ENCODE measurements at regions not wholly inside any gene's neighbourhood (a gene's known extent, or its start where the extent isn't known, plus 50 kb on each side); places are given as distances from the start of the nearest gene placed in this dataset.

- Histone ChIP-seq H4K20me1 (ENCODE audit: insufficient read depth, low read length) (no peaks in the 10 kb centered on the region), H3K9me3 (ENCODE audit: low read length) (peaks cover 92% of the 10 kb centered on the region), H3K4me2 (ENCODE audit: low read depth, low read length) (no peak overlapping the region), H3K4me3 (replicated peaks in 1 of 3; ENCODE audit: insufficient read depth in 1 of 3, low read depth in 2 of 3, low read length in 3 of 3) (no peak overlapping the region), H3K27ac (ENCODE audit: extremely low read length, insufficient read depth, low read length) (no peak overlapping the region), H2AFZ (ENCODE audit: low read length) (no peak overlapping the region), H3K36me3 (replicated peaks in 1 of 2; ENCODE audit: control insufficient read depth in 1 of 2, insufficient read depth in 2 of 2, low read length in 2 of 2) (no peaks in the 10 kb centered on the region), H3K27me3 (ENCODE audit: control insufficient read depth in 1 of 2, insufficient read depth in 2 of 2, low read length in 2 of 2) (no peaks in the 10 kb centered on the region), H3K9ac (ENCODE audit: insufficient read depth, low read depth, low read length) (no peak overlapping the region), H3K4me1 (ENCODE audit: insufficient read depth, low read length) (no peaks in the 10 kb centered on the region), H3K79me2 (ENCODE audit: insufficient read depth, low read length) (no peaks in the 10 kb centered on the region)
- POLR2A ChIA-PET: no interaction called here
- DNase-seq (ENCODE audit: low spot score) (no peak), ATAC-seq (no peak), FAIRE-seq (no peak)
- 5% methylated on average over 1 of the region's 1 CpG for WGBS (ENCODE audit: low lambda C conversion rate)
- BruUV-seq (replicated peaks): no TSS peak
- intact Hi-C loops (cut with micrococcal nuclease; ENCODE audit: unreplicated experiment) (no loop called here), in situ Hi-C loops (cut with HindIII; ENCODE audit: extremely low pct_ligation_motif_present, low pct_unique_long_range_greater_than_20kb) (no loop called here)
- TF ChIP-seq ZSCAN30 (CRISPR knock-in tag; IDR thresholded peaks at IDR 0.05) (no peak), ZNF737 (CRISPR knock-in tag; IDR thresholded peaks at IDR 0.05; ENCODE audit: borderline replicate concordance) (no peak)
- CTCF ChIA-PET (ENCODE audit: low intra/inter-chr PET ratio, low total read pairs): no interaction called here
These were observed 290.4 kb downstream of the MAP2K6 start for GRCh38 chr17:69704935-69705334.

- DNase-seq (ENCODE audit: low spot score) (no peak), ATAC-seq (no peak), FAIRE-seq (no peak)
- H2AFZ ChIP-seq (ENCODE audit: low read length): no peak overlapping the region
- H4K20me1 ChIP-seq (ENCODE audit: insufficient read depth, low read length): no peaks in the 10 kb centered on the region
- WGBS (ENCODE audit: low lambda C conversion rate): 0% methylated on average over 2 of the region's 2 CpGs
- H3K79me2 ChIP-seq (ENCODE audit: insufficient read depth, low read length): no peaks in the 10 kb centered on the region
- no peaks in the 10 kb centered on the region for H3K27me3 ChIP-seq (ENCODE audit: control insufficient read depth in 1 of 2, insufficient read depth in 2 of 2, low read length in 2 of 2)
- peaks cover 89% of the 10 kb centered on the region for H3K9me3 ChIP-seq (ENCODE audit: low read length)
- no peaks in the 10 kb centered on the region for H3K4me1 ChIP-seq (ENCODE audit: insufficient read depth, low read length)
- H3K9ac ChIP-seq (ENCODE audit: insufficient read depth, low read depth, low read length): no peak overlapping the region
- intact Hi-C loops (cut with micrococcal nuclease; ENCODE audit: unreplicated experiment): no loop called here
- no peak overlapping the region for H3K4me3 ChIP-seq (replicated peaks in 1 of 3; ENCODE audit: insufficient read depth in 1 of 3, low read depth in 2 of 3, low read length in 3 of 3)
- no peak overlapping the region for H3K27ac ChIP-seq (ENCODE audit: extremely low read length, insufficient read depth, low read length)
- ChIA-PET POLR2A (no interaction called here), CTCF (ENCODE audit: low intra/inter-chr PET ratio, low total read pairs) (no interaction called here)
- TF ChIP-seq NCOR1 (IDR thresholded peaks at IDR 0.05; ENCODE audit: borderline replicate concordance, low read length): no peak
- no peak for TF ChIP-seq ELF4 (CRISPR knock-in tag; IDR thresholded peaks at IDR 0.05; ENCODE audit: borderline replicate concordance)
- TF ChIP-seq CAMTA2 (CRISPR knock-in tag; IDR thresholded peaks at IDR 0.05; ENCODE audit: borderline replicate concordance): no peak
- no peak for TF ChIP-seq ZC3H13 (CRISPR knock-in tag; IDR thresholded peaks at IDR 0.05)
- no peak for TF ChIP-seq ZKSCAN5 (CRISPR knock-in tag; IDR thresholded peaks at IDR 0.05)
- TF ChIP-seq SNRNP70 (IDR thresholded peaks at IDR 0.05; ENCODE audit: low read depth, low read length): no peak
- no peak for TF ChIP-seq TBL1XR1 (IDR thresholded peaks at IDR 0.05; ENCODE audit: borderline replicate concordance, low read length, partially characterized antibody)
- TF ChIP-seq ZSCAN29 (CRISPR knock-in tag; conservative IDR thresholded peaks at IDR 0.05): no peak
- no peaks in the 10 kb centered on the region for H3K36me3 ChIP-seq (replicated peaks in 1 of 2; ENCODE audit: control insufficient read depth in 1 of 2, insufficient read depth in 2 of 2, low read length in 2 of 2)
- H3K4me2 ChIP-seq (ENCODE audit: low read depth, low read length): no peak overlapping the region
- in situ Hi-C loops (cut with HindIII; ENCODE audit: extremely low pct_ligation_motif_present, low pct_unique_long_range_greater_than_20kb): no loop called here
- no TSS peak for BruUV-seq (replicated peaks)
These were observed 291.6 kb downstream of the MAP2K6 start for GRCh38 chr17:69706127-69706526.

Data from HepG2 (cell line).